Mesendoderm (in vitro differentiated cells): ENCODE measurements at regions not wholly inside any gene's neighbourhood (a gene's known extent, or its start where the extent isn't known, plus 50 kb on each side); places are given as distances from the start of the nearest gene placed in this dataset.

Experiments used
- DNase-seq: peaks from one replicate; pipeline ENCODE4 v3.0.0; 2013
- H2AK5ac ChIP-seq: 2 replicates; pipeline ENCODE4 v1.6.1; 2013; ENCODE audit warnings: low read length, inconsistent platforms
- H2BK120ac ChIP-seq: 2 replicates; pipeline ENCODE4 v1.6.1; 2013; ENCODE audit warnings: low read depth, mild to moderate bottlenecking, low read length, moderate library complexity, mixed read lengths
- H2BK15ac ChIP-seq: replicated peaks from 2 replicates; pipeline ENCODE4 v1.6.1; 2013; ENCODE audit warnings: low read depth, mild to moderate bottlenecking, moderate library complexity
- H2BK5ac ChIP-seq: 2 replicates; pipeline ENCODE4 v1.6.1; 2013; ENCODE audit warnings: low read length, inconsistent platforms
- H3K18ac ChIP-seq: 2 replicates; pipeline ENCODE4 v1.6.1; 2013; ENCODE audit warnings: mild to moderate bottlenecking, low read length, mixed read lengths
- H3K23ac ChIP-seq: one replicate; pipeline ENCODE4 v1.6.1; 2013; ENCODE audit warnings: low read length
- H3K27ac ChIP-seq: 2 replicates; pipeline ENCODE4 v1.5.1; 2013; ENCODE audit warnings: low read depth, mild to moderate bottlenecking, inconsistent platforms, low read length, moderate library complexity
- H3K27me3 ChIP-seq: 2 replicates; pipeline ENCODE4 v1.6.1; 2013; ENCODE audit warnings: low read length, control low read depth, mild to moderate bottlenecking, inconsistent platforms; ENCODE audit not compliant: insufficient read depth, poor library complexity
- H3K36me3 ChIP-seq: 2 replicates; pipeline ENCODE4 v1.6.1; 2013; ENCODE audit warnings: low read length, inconsistent platforms; ENCODE audit not compliant: control insufficient read depth, insufficient read depth
- H3K4ac ChIP-seq: one replicate; pipeline ENCODE4 v1.6.1; 2013; ENCODE audit warnings: low read depth, mild to moderate bottlenecking, low read length, moderate library complexity
- H3K4me1 ChIP-seq: 2 replicates; pipeline ENCODE4 v1.6.1; 2013; ENCODE audit warnings: low read depth, low read length, inconsistent platforms; ENCODE audit not compliant: control insufficient read depth
- H3K4me2 ChIP-seq: 2 replicates; pipeline ENCODE4 v1.6.1; 2013; ENCODE audit warnings: low read length
- H3K4me3 ChIP-seq: 2 replicates; pipeline ENCODE4 v1.5.1; 2013; ENCODE audit warnings: mild to moderate bottlenecking, low read length
- H3K56ac ChIP-seq: one replicate; pipeline ENCODE4 v1.6.1; 2013; ENCODE audit warnings: low read length
- H3K79me1 ChIP-seq: 2 replicates; pipeline ENCODE4 v1.6.1; 2013; ENCODE audit warnings: low read length, inconsistent platforms
- H3K79me2 ChIP-seq: 2 replicates; pipeline ENCODE4 v1.6.1; 2013; ENCODE audit warnings: mild to moderate bottlenecking, low read length; ENCODE audit not compliant: control insufficient read depth, insufficient read depth
- H3K9ac ChIP-seq: 2 replicates; pipeline ENCODE4 v1.6.1; 2013; ENCODE audit warnings: low read length, inconsistent platforms
- H4K5ac ChIP-seq: one replicate; pipeline ENCODE4 v1.6.1; 2013; ENCODE audit warnings: low read length
- H4K8ac ChIP-seq: one replicate; pipeline ENCODE4 v1.6.1; 2013; ENCODE audit warnings: low read depth, mild to moderate bottlenecking, control low read depth, low read length, moderate library complexity
- WGBS: extraction: QIAGEN DNeasy Blood & Tissue Kit; methylation state at CpG from one replicate; pipeline ENCODE4 v1.1.7; 2013; ENCODE audit warnings: low lambda C conversion rate, missing lambda C conversion rate; ENCODE audit not compliant: insufficient coverage; ENCODE audit errors: extremely low coverage; 5-methylcytosine and 5-hydroxymethylcytosine counted together

DNA sequence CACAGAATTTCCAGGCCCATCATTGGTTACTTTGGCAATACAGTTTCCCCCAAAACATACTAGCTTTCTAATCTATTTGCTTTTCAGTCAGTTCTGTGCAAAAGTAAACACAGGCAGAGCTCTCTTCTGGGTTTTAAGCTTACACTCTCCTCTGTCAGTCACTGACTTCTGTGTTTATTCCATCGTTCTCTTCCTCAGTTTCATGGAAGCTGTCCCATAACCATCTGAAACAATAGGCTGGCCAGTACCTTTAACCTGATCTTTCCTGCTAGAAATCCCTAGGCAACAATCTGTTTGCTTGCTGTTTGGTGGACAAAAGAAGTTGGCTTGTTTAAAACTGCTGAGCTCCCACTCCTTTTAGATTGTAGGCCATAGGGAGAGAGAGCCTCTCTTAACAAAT is 431.5 kb downstream of the HACE1 start:
- no peaks in the 10 kb centered on the region for H3K36me3 ChIP-seq
- no CpG with 5 or more reads among the region's 1 CpG for WGBS
- H3K27me3 ChIP-seq, result no peaks in the 10 kb centered on the region
- H4K5ac ChIP-seq, result no peak overlapping the region
- H3K4me1 ChIP-seq, result no peaks in the 10 kb centered on the region
- H3K4ac ChIP-seq, result no peak overlapping the region
- H3K56ac ChIP-seq, result no peak overlapping the region
- H3K79me2 ChIP-seq, result no peaks in the 10 kb centered on the region
- no peak overlapping the region for H2BK15ac ChIP-seq
- no peak overlapping the region for H3K23ac ChIP-seq
- H2BK5ac ChIP-seq, result no peak overlapping the region
- no peak overlapping the region for H3K9ac ChIP-seq
- no peak overlapping the region for H4K8ac ChIP-seq
- H3K4me2 ChIP-seq, result no peak overlapping the region
- H2BK120ac ChIP-seq, result no peak overlapping the region
- H3K27ac ChIP-seq, result no peak overlapping the region
- H2AK5ac ChIP-seq, result no peak overlapping the region
- no peak overlapping the region for H3K4me3 ChIP-seq
- H3K79me1 ChIP-seq, result no peaks in the 10 kb centered on the region
- no peak for DNase-seq
- no peak overlapping the region for H3K18ac ChIP-seq

DNA sequence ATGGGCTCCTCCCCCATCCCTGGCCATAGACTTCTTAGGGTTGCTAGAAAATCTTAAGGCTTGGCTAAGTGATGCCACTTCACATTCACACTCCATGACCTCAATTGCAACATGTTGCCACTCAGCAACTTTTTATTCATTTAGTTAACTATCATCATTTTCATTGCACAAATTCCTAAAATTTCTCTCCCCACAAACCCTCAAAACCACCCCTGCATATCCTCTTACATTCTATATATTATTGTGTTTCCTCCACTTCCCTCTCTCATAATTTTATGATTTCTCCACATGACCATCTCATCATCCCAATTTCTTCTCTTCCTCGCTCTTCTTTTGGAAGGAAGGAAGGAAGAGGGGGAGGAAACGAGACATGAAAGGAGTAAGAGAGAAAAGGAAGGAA is 436.0 kb downstream of the HACE1 start:
- Histone ChIP-seq H3K4me2 (no peak overlapping the region), H4K5ac (no peak overlapping the region), H2BK5ac (no peak overlapping the region), H3K18ac (no peak overlapping the region), H3K9ac (no peak overlapping the region), H3K56ac (no peak overlapping the region), H3K27me3 (no peaks in the 10 kb centered on the region), H3K23ac (no peak overlapping the region), H3K36me3 (no peaks in the 10 kb centered on the region), H3K79me1 (no peaks in the 10 kb centered on the region), H2AK5ac (no peak overlapping the region), H2BK120ac (no peak overlapping the region), H3K4me3 (no peak overlapping the region), H3K27ac (no peak overlapping the region), H3K4me1 (no peaks in the 10 kb centered on the region), H3K79me2 (no peaks in the 10 kb centered on the region), H2BK15ac (no peak overlapping the region), H3K4ac (no peak overlapping the region), H4K8ac (no peak overlapping the region)
- 100% methylated on average over 1 of the region's 2 CpGs for WGBS
- DNase-seq, result no peak

DNA sequence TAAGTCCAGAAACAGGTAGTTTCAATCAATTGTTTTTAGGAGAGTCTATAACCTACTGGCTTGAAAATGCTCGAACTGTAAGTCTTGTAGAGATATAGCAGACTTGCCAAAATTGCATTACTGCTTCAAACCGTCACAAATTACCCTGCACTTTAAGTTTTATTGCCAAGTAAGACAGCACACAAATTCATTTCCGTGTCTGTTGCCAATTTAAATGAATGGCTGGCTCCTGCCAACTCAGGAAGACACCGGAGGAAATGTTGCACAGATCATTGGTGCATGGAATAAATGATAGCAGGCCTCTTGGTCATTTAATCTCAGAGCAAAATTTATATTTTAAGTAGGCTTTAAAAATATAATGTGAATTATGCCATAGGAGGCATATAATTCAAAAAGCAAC is 438.1 kb downstream of the HACE1 start:
- H3K36me3 ChIP-seq, result no peaks in the 10 kb centered on the region
- H3K27ac ChIP-seq, result no peak overlapping the region
- no peaks in the 10 kb centered on the region for H3K27me3 ChIP-seq
- no CpG with 5 or more reads among the region's 4 CpGs for WGBS
- no peaks in the 10 kb centered on the region for H3K79me2 ChIP-seq
- no peaks in the 10 kb centered on the region for H3K79me1 ChIP-seq
- no peak overlapping the region for H4K8ac ChIP-seq
- H3K23ac ChIP-seq, result no peak overlapping the region
- no peak overlapping the region for H2BK15ac ChIP-seq
- DNase-seq, result no peak
- H2AK5ac ChIP-seq, result no peak overlapping the region
- no peak overlapping the region for H4K5ac ChIP-seq
- H3K9ac ChIP-seq, result no peak overlapping the region
- no peak overlapping the region for H3K4me2 ChIP-seq
- H3K56ac ChIP-seq, result no peak overlapping the region
- H3K4ac ChIP-seq, result no peak overlapping the region
- H3K4me1 ChIP-seq, result no peaks in the 10 kb centered on the region
- H2BK120ac ChIP-seq, result no peak overlapping the region
- no peak overlapping the region for H3K4me3 ChIP-seq
- H2BK5ac ChIP-seq, result no peak overlapping the region
- no peak overlapping the region for H3K18ac ChIP-seq

DNA sequence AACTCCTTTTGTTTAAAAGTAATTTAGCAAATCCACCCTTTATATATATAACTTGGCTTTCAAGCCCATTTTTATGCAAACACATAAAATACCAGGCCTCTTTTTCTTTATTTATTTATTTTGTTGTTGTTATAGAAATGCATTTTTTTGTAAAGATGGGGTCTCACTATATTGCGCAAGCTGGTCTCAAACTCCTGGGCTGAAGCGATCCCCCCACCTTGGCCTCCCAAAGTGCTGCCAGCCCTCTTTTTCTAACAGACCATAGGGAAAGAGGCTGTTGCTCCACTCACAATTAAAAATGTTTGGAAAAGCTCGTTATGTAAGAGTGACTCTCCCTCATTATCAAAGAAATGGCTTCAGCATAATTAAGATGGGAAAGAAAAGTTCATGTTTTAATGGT is 440.9 kb downstream of the HACE1 start:
- Histone ChIP-seq H3K79me2 (no peaks in the 10 kb centered on the region), H2AK5ac (no peak overlapping the region), H2BK120ac (no peak overlapping the region), H3K56ac (no peak overlapping the region), H3K4ac (no peak overlapping the region), H3K23ac (no peak overlapping the region), H3K4me3 (no peak overlapping the region), H3K27ac (no peak overlapping the region), H3K79me1 (no peaks in the 10 kb centered on the region), H3K18ac (no peak overlapping the region), H3K9ac (no peak overlapping the region), H3K4me1 (no peaks in the 10 kb centered on the region), H2BK15ac (no peak overlapping the region), H3K27me3 (no peaks in the 10 kb centered on the region), H3K36me3 (no peaks in the 10 kb centered on the region), H2BK5ac (no peak overlapping the region), H3K4me2 (no peak overlapping the region), H4K5ac (no peak overlapping the region), H4K8ac (no peak overlapping the region)
- no peak for DNase-seq
- WGBS, result no CpG with 5 or more reads among the region's 3 CpGs

DNA sequence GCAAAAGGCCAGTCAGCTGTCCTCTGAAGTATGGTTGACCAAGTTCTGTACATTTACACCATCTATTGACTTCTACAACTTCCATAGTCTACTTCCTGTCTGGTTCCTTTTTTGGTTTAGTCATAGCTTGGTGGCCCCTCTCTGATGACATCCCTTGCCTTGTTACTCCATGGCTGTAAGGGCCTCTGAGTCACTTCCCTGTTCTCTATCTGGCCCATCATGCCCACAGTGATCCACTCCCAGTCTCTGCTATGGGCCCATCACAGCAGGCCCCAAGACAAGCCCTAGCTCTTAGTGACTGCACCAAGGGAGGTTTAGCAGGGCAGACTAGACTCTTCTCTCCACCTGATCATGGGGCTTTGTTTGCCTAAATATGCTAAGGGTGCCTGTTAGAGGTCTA is 441.6 kb downstream of the HACE1 start:
- Histone ChIP-seq H3K56ac (no peak overlapping the region), H3K9ac (no peak overlapping the region), H3K4me2 (no peak overlapping the region), H3K27me3 (no peaks in the 10 kb centered on the region), H3K36me3 (no peaks in the 10 kb centered on the region), H3K79me2 (no peaks in the 10 kb centered on the region), H3K4me1 (no peaks in the 10 kb centered on the region), H3K27ac (no peak overlapping the region), H2AK5ac (no peak overlapping the region), H2BK5ac (no peak overlapping the region), H4K5ac (no peak overlapping the region), H3K18ac (no peak overlapping the region), H4K8ac (no peak overlapping the region), H2BK15ac (no peak overlapping the region), H3K4me3 (no peak overlapping the region), H3K79me1 (no peaks in the 10 kb centered on the region), H2BK120ac (no peak overlapping the region), H3K23ac (no peak overlapping the region), H3K4ac (no peak overlapping the region)
- no peak for DNase-seq

DNA sequence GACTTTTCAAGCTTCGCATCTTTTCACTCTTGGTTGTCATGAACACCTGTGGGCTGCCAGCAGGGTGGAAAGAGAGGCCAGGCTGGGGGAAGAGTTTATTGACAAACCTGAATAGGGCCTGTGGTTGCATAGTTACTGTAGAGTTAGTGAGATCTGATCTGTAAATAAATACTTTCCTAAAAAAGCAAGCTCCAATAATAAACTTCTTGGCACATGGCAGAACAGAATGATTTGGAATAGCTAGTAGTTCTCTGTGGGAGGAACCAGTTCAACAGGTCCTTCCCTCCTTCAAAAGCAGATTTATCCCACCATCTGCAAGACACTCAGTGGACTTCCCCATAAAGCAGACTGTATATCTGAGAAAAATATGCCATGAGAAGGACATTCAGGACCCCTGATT is 445.0 kb downstream of the HACE1 start:
- no peaks in the 10 kb centered on the region for H3K4me1 ChIP-seq
- H2BK15ac ChIP-seq, result no peak overlapping the region
- WGBS, result no CpG with 5 or more reads among the region's 1 CpG

More for the DNA sequence above, 445.0 kb downstream of the HACE1 start:
- Histone ChIP-seq H3K79me1 (no peaks in the 10 kb centered on the region), H3K9ac (no peak overlapping the region), H3K27ac (no peak overlapping the region), H3K36me3 (no peaks in the 10 kb centered on the region), H4K8ac (no peak overlapping the region), H3K18ac (no peak overlapping the region), H3K4ac (no peak overlapping the region), H3K56ac (no peak overlapping the region), H2AK5ac (no peak overlapping the region), H2BK120ac (no peak overlapping the region), H3K79me2 (no peaks in the 10 kb centered on the region), H3K27me3 (no peaks in the 10 kb centered on the region), H4K5ac (no peak overlapping the region), H3K4me3 (no peak overlapping the region), H3K4me2 (no peak overlapping the region), H2BK5ac (no peak overlapping the region), H3K23ac (no peak overlapping the region)
- DNase-seq, result no peak
